Natural killer cell (primary cell): ENCODE measurements at regions not wholly inside any gene's neighbourhood (a gene's known extent, or its start where the extent isn't known, plus 50 kb on each side); places are given as distances from the start of the nearest gene placed in this dataset.

ENCODE experiments used
- ATAC-seq, 3 donors: fragments of 150-1000 bp in 2 of 3; fragments of 200-7000 bp in 1 of 3; cut with Tn5 transposase; 1 replicate in 1 of 3; 2 replicates in 2 of 3; pipeline ENCODE4 v1.10.0; 2021; ENCODE audit warnings: mild to moderate bottlenecking in 2 of 3, moderate library complexity in 2 of 3
- DNase-seq, 2 donors: peaks; one replicate each; pipeline versions ENCODE4 v3.0.0 to v3.0.0-alpha.2; 2013 to 2021; ENCODE audit warnings: mixed read lengths in 1 of 2
- H3K27ac ChIP-seq: one replicate; pipeline ENCODE4 v1.5.1; 2013; ENCODE audit warnings: mild to moderate bottlenecking, low read length
- H3K27me3 ChIP-seq: one replicate; pipeline ENCODE4 v1.6.1; 2013; ENCODE audit warnings: low read length; ENCODE audit not compliant: control insufficient read depth, insufficient read depth
- H3K36me3 ChIP-seq: one replicate; pipeline ENCODE4 v1.6.1; 2013; ENCODE audit warnings: low read length; ENCODE audit not compliant: control insufficient read depth, insufficient read depth
- H3K4me1 ChIP-seq: one replicate; pipeline ENCODE4 v1.6.1; 2013; ENCODE audit warnings: low read length; ENCODE audit not compliant: control insufficient read depth, insufficient read depth
- H3K4me3 ChIP-seq: one replicate; pipeline ENCODE4 v1.5.1; 2013; ENCODE audit warnings: low read length
- H3K9me3 ChIP-seq: one replicate; pipeline ENCODE4 v1.6.1; 2013; ENCODE audit warnings: low read length; ENCODE audit not compliant: control insufficient read depth, insufficient read depth
- H3K27ac Mint-ChIP-seq, 2 donors: one replicate each; pipeline ENCODE4 v1.8.0; 2022; ENCODE audit warnings: mild to moderate bottlenecking in 2 of 2, mixed read lengths in 2 of 2, moderate library complexity in 1 of 2
- H3K27me3 Mint-ChIP-seq, 2 donors: one replicate each; pipeline ENCODE4 v1.8.0; 2022; ENCODE audit warnings: low read depth in 2 of 2, mixed read lengths in 2 of 2
- H3K36me3 Mint-ChIP-seq: one replicate; pipeline ENCODE4 v1.8.0; 2022; ENCODE audit warnings: mixed read lengths
- H3K4me1 Mint-ChIP-seq, 2 donors: one replicate each; pipeline ENCODE4 v1.8.0; 2022; ENCODE audit warnings: mixed read lengths in 2 of 2
- H3K4me3 Mint-ChIP-seq: one replicate; pipeline ENCODE4 v1.8.0; 2022; ENCODE audit warnings: mild to moderate bottlenecking, moderate library complexity, mixed read lengths
- H3K9me3 Mint-ChIP-seq, 2 donors: one replicate each; pipeline ENCODE4 v1.8.0; 2022; ENCODE audit warnings: mixed read lengths in 2 of 2
- CTCF ChIP-seq: fragments of 200-600 bp; IDR thresholded peaks from one replicate; pipeline ENCODE4 v1.8.0; 2022; ENCODE audit warnings: antibody characterized with exemption
- WGBS: methylation state at CpG from one replicate; pipeline ENCODE4 v1.1.7; 2013; ENCODE audit warnings: missing lambda C conversion rate; ENCODE audit not compliant: insufficient coverage; 5-methylcytosine and 5-hydroxymethylcytosine counted together
- intact Hi-C: fragments of 100-400 bp; cut with micrococcal nuclease; formaldehyde crosslinking; loops from one replicate; pipeline ENCODE4 v1.14.2; 2022

GRCh38 chr3:101163554-101163953 lies 156.8 kb downstream of the IMPG2 start:
- H3K36me3 Mint-ChIP-seq: no peaks in the 10 kb centered on the region
- no peaks in the 10 kb centered on the region for H3K27me3 ChIP-seq
- H3K4me3 Mint-ChIP-seq: no peak overlapping the region
- no peak overlapping the region for H3K27ac Mint-ChIP-seq
- H3K27me3 Mint-ChIP-seq: peaks cover 0 to 8% of the 10 kb centered on the region in 2 donors
- H3K9me3 ChIP-seq: no peaks in the 10 kb centered on the region
- TF ChIP-seq CTCF: no peak
- ATAC-seq (no peak), DNase-seq (no peak)
- H3K4me1 Mint-ChIP-seq: no peaks in the 10 kb centered on the region
- no peaks in the 10 kb centered on the region for H3K4me1 ChIP-seq
- no peaks in the 10 kb centered on the region for H3K9me3 Mint-ChIP-seq
- H3K36me3 ChIP-seq: no peaks in the 10 kb centered on the region
- no peak overlapping the region for H3K4me3 ChIP-seq
- no peak overlapping the region for H3K27ac ChIP-seq
- intact Hi-C loops: no loop called here

GRCh38 chr3:101159478-101159877 lies 160.9 kb downstream of the IMPG2 start:
- H3K9me3 ChIP-seq: no peaks in the 10 kb centered on the region
- DNase-seq: no peak
- intact Hi-C loops: no loop called here
- Mint-ChIP-seq H3K27me3 (peaks cover 5 to 8% of the 10 kb centered on the region in 2 donors), H3K27ac (no peak overlapping the region), H3K4me3 (no peak overlapping the region), H3K36me3 (no peaks in the 10 kb centered on the region), H3K9me3 (no peaks in the 10 kb centered on the region), H3K4me1 (no peaks in the 10 kb centered on the region)
- ATAC-seq: no peak
- no peaks in the 10 kb centered on the region for H3K36me3 ChIP-seq
- WGBS: 86% methylated on average over 3 of the region's 3 CpGs
- no peak overlapping the region for H3K27ac ChIP-seq
- H3K4me3 ChIP-seq: no peak overlapping the region
- TF ChIP-seq CTCF: no peak
- no peaks in the 10 kb centered on the region for H3K4me1 ChIP-seq
- H3K27me3 ChIP-seq: no peaks in the 10 kb centered on the region

GRCh38 chr3:101158374-101158773 lies 162.0 kb downstream of the IMPG2 start:
- intact Hi-C loops: no loop called here
- ATAC-seq (no peak), DNase-seq (no peak)
- TF ChIP-seq CTCF: no peak
- Histone ChIP-seq H3K36me3 (no peaks in the 10 kb centered on the region), H3K27me3 (no peaks in the 10 kb centered on the region), H3K4me1 (no peaks in the 10 kb centered on the region), H3K9me3 (no peaks in the 10 kb centered on the region), H3K27ac (no peak overlapping the region), H3K4me3 (no peak overlapping the region)
- H3K36me3 Mint-ChIP-seq: no peaks in the 10 kb centered on the region
- no peaks in the 10 kb centered on the region for H3K4me1 Mint-ChIP-seq
- H3K27ac Mint-ChIP-seq: no peak overlapping the region
- H3K9me3 Mint-ChIP-seq: peaks cover 0 to under 1% of the 10 kb centered on the region in 2 donors
- no peak overlapping the region for H3K4me3 Mint-ChIP-seq
- peaks cover 7 to 14% of the 10 kb centered on the region in 2 donors for H3K27me3 Mint-ChIP-seq
- WGBS: no CpG with 5 or more reads among the region's 1 CpG

GRCh38 chr3:101156787-101157345 lies 163.5 kb downstream of the IMPG2 start:
- H3K27ac ChIP-seq: no peak overlapping the region
- ATAC-seq (no peak), DNase-seq (no peak)
- Mint-ChIP-seq H3K27ac (no peak overlapping the region), H3K9me3 (peaks cover 0 to 2% of the 10 kb centered on the region in 2 donors), H3K4me1 (no peaks in the 10 kb centered on the region), H3K27me3 (peaks cover 10% of the 10 kb centered on the region in 2 donors), H3K4me3 (no peak overlapping the region), H3K36me3 (no peaks in the 10 kb centered on the region)
- H3K4me1 ChIP-seq: no peaks in the 10 kb centered on the region
- H3K27me3 ChIP-seq: peaks cover 2% of the 10 kb centered on the region
- TF ChIP-seq CTCF: no peak
- H3K4me3 ChIP-seq: no peak overlapping the region
- intact Hi-C loops: no loop called here
- no peaks in the 10 kb centered on the region for H3K36me3 ChIP-seq
- no peaks in the 10 kb centered on the region for H3K9me3 ChIP-seq
- 100% methylated on average over 1 of the region's 1 CpG for WGBS
